Loucy (cell line): ENCODE measurements at regions not wholly inside any gene's neighbourhood (a gene's known extent, or its start where the extent isn't known, plus 50 kb on each side); places are given as distances from the start of the nearest gene placed in this dataset.

Experiments used
- H2AFZ ChIP-seq: fragments of 200-600 bp; sonication (generic); 2 replicates; pipeline ENCODE4 v1.6.0; 2016; ENCODE audit warnings: antibody characterized with exemption, mild to moderate bottlenecking, low read length, moderate library complexity
- H3F3A ChIP-seq: fragments of 200-600 bp; 2 replicates; pipeline ENCODE4 v1.6.0; 2016; ENCODE audit warnings: antibody characterized with exemption, low read depth, mild to moderate bottlenecking
- H3K27me3 ChIP-seq: fragments of 200-600 bp; sonication (generic); 2 replicates; pipeline ENCODE4 v1.6.1; 2014; ENCODE audit warnings: low read length, mild to moderate bottlenecking; ENCODE audit not compliant: insufficient read depth, poor library complexity, severe bottlenecking
- H3K36me3 ChIP-seq: fragments of 200-600 bp; sonication (generic); 2 replicates; pipeline ENCODE4 v1.6.1; 2016; ENCODE audit warnings: low read length; ENCODE audit not compliant: insufficient read depth
- H3K4me1 ChIP-seq: fragments of 200-600 bp; sonication (generic); 2 replicates; pipeline ENCODE4 v1.5.1; 2014; ENCODE audit warnings: low read length, mild to moderate bottlenecking; ENCODE audit not compliant: insufficient read depth, poor library complexity, severe bottlenecking
- H3K4me2 ChIP-seq: fragments of 200-600 bp; sonication (generic); 2 replicates; pipeline ENCODE4 v1.6.0; 2014; ENCODE audit warnings: antibody characterized with exemption, low read length, low read depth, mild to moderate bottlenecking; ENCODE audit not compliant: poor library complexity, severe bottlenecking
- H3K4me3 ChIP-seq: fragments of 200-600 bp; sonication (generic); 2 replicates; pipeline ENCODE4 v1.5.1; 2014; ENCODE audit warnings: low read length, mild to moderate bottlenecking, mixed read lengths; ENCODE audit not compliant: poor library complexity, severe bottlenecking
- H3K79me2 ChIP-seq: fragments of 200-600 bp; sonication (generic); 2 replicates; pipeline ENCODE4 v1.6.1; 2014; ENCODE audit warnings: low read length; ENCODE audit not compliant: insufficient read depth
- H3K9ac ChIP-seq: fragments of 200-600 bp; sonication (generic); 2 replicates; pipeline ENCODE4 v1.6.0; 2014; ENCODE audit warnings: mild to moderate bottlenecking, low read depth, low read length, moderate library complexity; ENCODE audit not compliant: poor library complexity, severe bottlenecking
- H3K9me2 ChIP-seq: fragments of 200-600 bp; sonication (generic); replicated peaks from 2 replicates; pipeline ENCODE4 v1.6.1; 2016; ENCODE audit warnings: low read depth, low read length, mixed read lengths
- H3K9me3 ChIP-seq: fragments of 200-600 bp; sonication (generic); 2 replicates; pipeline ENCODE4 v1.6.1; 2014; ENCODE audit warnings: mild to moderate bottlenecking, antibody characterized with exemption, low read length, low read depth; ENCODE audit not compliant: insufficient read depth
- H4K20me1 ChIP-seq: fragments of 200-600 bp; sonication (generic); 2 replicates; pipeline ENCODE4 v1.6.0; 2014; ENCODE audit warnings: antibody characterized with exemption, low read length, mild to moderate bottlenecking; ENCODE audit not compliant: insufficient read depth, poor library complexity, severe bottlenecking
- CTCF ChIP-seq: fragments of 200-600 bp; sonication (generic); conservative IDR thresholded peaks from 2 replicates; pipeline ENCODE4 v1.5.1; 2014; ENCODE audit warnings: mild to moderate bottlenecking, antibody characterized with exemption, low read length
- EZH2phosphoT487 ChIP-seq: fragments of 200-600 bp; IDR thresholded peaks from 2 replicates; pipeline ENCODE4 v1.6.1; 2018; ENCODE audit warnings: antibody characterized with exemption, mild to moderate bottlenecking, moderate library complexity, borderline replicate concordance

DNA sequence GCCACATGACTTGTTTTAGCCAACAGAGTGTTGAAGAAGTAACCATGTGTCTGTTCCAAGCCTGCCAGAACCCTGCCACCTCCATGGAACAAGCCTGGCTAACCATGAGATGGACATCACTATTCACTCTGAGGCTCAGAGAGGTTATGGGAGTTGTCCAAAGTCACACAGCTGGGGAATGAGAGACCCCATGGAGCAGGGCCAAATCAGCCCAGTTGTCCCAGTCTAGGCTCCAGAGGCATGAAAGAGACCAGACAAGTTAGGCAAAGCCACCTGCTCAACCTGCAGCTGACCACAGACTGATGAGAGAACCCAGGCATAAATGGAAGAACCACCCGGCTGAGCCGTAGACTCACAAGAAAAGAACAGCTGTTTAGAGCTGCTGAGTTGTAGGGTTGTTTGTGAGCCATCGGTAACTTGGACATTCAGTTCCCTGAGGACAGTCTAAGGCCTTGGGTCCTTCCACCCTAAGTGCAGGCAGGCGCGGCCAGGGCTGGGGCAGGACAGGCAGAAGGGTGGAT, 74.7 kb upstream of the PHF21B start:
- Histone ChIP-seq H3K27me3 (no peaks in the 10 kb centered on the region), H3K36me3 (no peaks in the 10 kb centered on the region), H3K9me3 (no peaks in the 10 kb centered on the region), H3K79me2 (no peaks in the 10 kb centered on the region), H3K4me3 (no peak overlapping the region), H3K9me2 (no peaks in the 10 kb centered on the region), H4K20me1 (no peaks in the 10 kb centered on the region), H3K4me2 (no peak overlapping the region), H2AFZ (no peak overlapping the region), H3F3A (no peaks in the 10 kb centered on the region), H3K4me1 (no peaks in the 10 kb centered on the region), H3K9ac (no peak overlapping the region)
- TF ChIP-seq EZH2phosphoT487 (no peak), CTCF (no peak)

DNA sequence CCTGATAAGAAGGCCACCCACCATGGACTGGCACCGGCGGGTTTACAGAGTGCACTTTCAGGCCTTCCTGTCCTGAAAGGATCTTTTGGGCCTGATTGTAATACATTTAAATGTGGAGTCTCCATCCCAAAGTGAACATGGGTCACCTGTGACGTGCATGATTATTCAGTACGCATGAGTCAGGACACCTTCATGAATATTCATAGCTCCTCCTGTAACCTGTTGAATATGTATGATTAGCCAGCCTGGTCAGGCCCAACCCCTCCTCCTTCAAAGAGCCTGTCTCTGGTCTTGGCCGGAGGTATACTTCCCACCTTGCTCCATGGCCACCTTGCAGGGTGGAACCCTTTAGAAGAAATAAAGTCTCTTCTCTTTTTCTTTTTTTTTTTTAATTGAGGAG, 75.9 kb upstream of the NUP50 start:
- H3K27me3 ChIP-seq = no peaks in the 10 kb centered on the region
- TF ChIP-seq CTCF (no peak), EZH2phosphoT487 (no peak)
- no peaks in the 10 kb centered on the region for H3K79me2 ChIP-seq
- no peak overlapping the region for H2AFZ ChIP-seq
- no peak overlapping the region for H3K9ac ChIP-seq
- H3K4me2 ChIP-seq = no peak overlapping the region
- no peak overlapping the region for H3K4me3 ChIP-seq
- H3F3A ChIP-seq = no peaks in the 10 kb centered on the region
- H4K20me1 ChIP-seq = no peaks in the 10 kb centered on the region
- no peaks in the 10 kb centered on the region for H3K9me3 ChIP-seq
- H3K4me1 ChIP-seq = no peaks in the 10 kb centered on the region
- H3K9me2 ChIP-seq = no peaks in the 10 kb centered on the region
- no peaks in the 10 kb centered on the region for H3K36me3 ChIP-seq

- no peak overlapping the region for H3K9ac ChIP-seq
- TF ChIP-seq EZH2phosphoT487 (no peak), CTCF (no peak)
- no peaks in the 10 kb centered on the region for H3K9me2 ChIP-seq
- H3K79me2 ChIP-seq = no peaks in the 10 kb centered on the region
- H3K27me3 ChIP-seq = no peaks in the 10 kb centered on the region
- no peak overlapping the region for H2AFZ ChIP-seq
- no peak overlapping the region for H3K4me2 ChIP-seq
- H4K20me1 ChIP-seq = no peaks in the 10 kb centered on the region
- no peaks in the 10 kb centered on the region for H3F3A ChIP-seq
- no peak overlapping the region for H3K4me3 ChIP-seq
- no peaks in the 10 kb centered on the region for H3K36me3 ChIP-seq
- no peaks in the 10 kb centered on the region for H3K9me3 ChIP-seq
- no peaks in the 10 kb centered on the region for H3K4me1 ChIP-seq
These were observed 75.1 kb upstream of the NUP50 start for GRCh38 chr22:45088576-45088975.
